HCT116 (cell line): ENCODE measurements at regions not wholly inside any gene's neighbourhood (a gene's known extent, or its start where the extent isn't known, plus 50 kb on each side); places are given as distances from the start of the nearest gene placed in this dataset.

Source experiments
- ATAC-seq: fragments of 200-7000 bp; cut with Tn5 transposase; 2 replicates; pipeline ENCODE4 v1.9.1; 2020; ENCODE audit warnings: mild to moderate bottlenecking, moderate library complexity
- BruUV-seq: library from RNA; stranded (reverse); fragments of 400-500 nt; replicated peaks from 2 replicates; lab custom pipeline; 2021; lab: Mats Ljungman, UMichigan
- CTCF ChIA-PET: fragments of 300-600 bp; sonication (Branson Sonifier 250); formaldehyde crosslinking; loops from one replicate; lab custom pipeline; 2021; ENCODE audit warnings: antibody characterized with exemption; lab: Charles Lee
- POLR2A ChIA-PET: fragments of 300-600, 350-600 bp; sonication (Branson Sonifier 250); formaldehyde crosslinking; loops from one replicate; lab custom pipeline; 2021; ENCODE audit warnings: antibody characterized with exemption; lab: Charles Lee
- RAD21 ChIA-PET, 2 experiments: fragments of 300-600 bp; sonication (Branson Sonifier 250); formaldehyde crosslinking; loops; one replicate each; lab custom pipeline; 2023; ENCODE audit warnings: low total read pairs in 2 of 2; ENCODE audit not compliant: uncharacterized antibody in 2 of 2, unreplicated experiment in 2 of 2, low non-redundant PET in 1 of 2; lab: Charles Lee
- DNase-seq: peaks from one replicate; pipeline ENCODE4 v3.0.0-alpha.2; 2010; ENCODE audit warnings: low read depth, low spot score
- H2AFZ ChIP-seq: fragments of 200-600 bp; shearing (Covaris generic), sonication (generic); 2 replicates; pipeline ENCODE4 v1.6.1; 2017; ENCODE audit warnings: low read depth, mixed run types, mixed read lengths, antibody characterized with exemption, low read length; ENCODE audit not compliant: poor library complexity, severe bottlenecking
- H3K27ac ChIP-seq: 2 replicates; pipeline ENCODE4 v1.5.1; 2012; ENCODE audit warnings: low read depth, low read length
- H3K27me3 ChIP-seq: fragments of 200-600 bp; sonication (generic); 2 replicates; pipeline ENCODE4 v1.6.1; 2016; ENCODE audit warnings: mixed run types, low read length, mixed read lengths; ENCODE audit not compliant: insufficient read depth
- H3K36me3 ChIP-seq, 2 experiments: fragments of 200-500 bp in 1 of 2; fragments of 200-600 bp in 1 of 2; sonication (Bioruptor generic) in 1 of 2; sonication (generic) in 1 of 2; 2 replicates each; pipeline versions ENCODE4 v1.5.1 to v1.6.1; 2014 to 2016; ENCODE audit warnings: low read length in 2 of 2, inconsistent platforms in 1 of 2, mixed read lengths in 1 of 2, mixed run types in 1 of 2; ENCODE audit not compliant: insufficient read depth in 2 of 2, control insufficient read depth in 1 of 2
- H3K4me1 ChIP-seq, 2 experiments: fragments of 200-600 bp in 1 of 2; sonication (generic) in 1 of 2; 2 replicates each; pipeline versions ENCODE4 v1.5.1 to v1.6.1; 2012 to 2017; ENCODE audit warnings: low read length in 2 of 2, inconsistent platforms in 1 of 2, mild to moderate bottlenecking in 1 of 2, mixed read lengths in 1 of 2, mixed run types in 1 of 2, moderate library complexity in 1 of 2; ENCODE audit not compliant: insufficient read depth in 2 of 2, control insufficient read depth in 1 of 2
- H3K4me2 ChIP-seq: fragments of 200-600 bp; sonication (generic); 2 replicates; pipeline ENCODE4 v1.6.1; 2017; ENCODE audit warnings: mixed run types, low read length, mixed read lengths
- H3K4me3 ChIP-seq, 2 experiments: fragments of 200-600 bp in 1 of 2; sonication (generic) in 1 of 2; replicated peaks in 1 of 2; 2 replicates each; pipeline ENCODE4 v1.5.1; 2011 to 2016; ENCODE audit warnings: low read length in 2 of 2, control low read depth in 1 of 2, low read depth in 1 of 2, mild to moderate bottlenecking in 1 of 2, mixed read lengths in 1 of 2, mixed run types in 1 of 2
- H3K79me2 ChIP-seq: fragments of 200-600 bp; sonication (generic); 2 replicates; pipeline ENCODE4 v1.6.1; 2017; ENCODE audit warnings: mild to moderate bottlenecking, mixed run types, low read length, moderate library complexity, mixed read lengths; ENCODE audit not compliant: insufficient read depth
- H3K9ac ChIP-seq: fragments of 200-600 bp; sonication (generic); 2 replicates; pipeline ENCODE4 v1.6.1; 2016; ENCODE audit warnings: low read length, mixed read lengths
- H3K9me2 ChIP-seq: fragments of 200-600 bp; sonication (generic), shearing (Covaris generic); 2 replicates; pipeline ENCODE4 v1.6.1; 2017; ENCODE audit warnings: mixed run types, mild to moderate bottlenecking, moderate library complexity; ENCODE audit not compliant: insufficient read depth
- H3K9me3 ChIP-seq, 2 experiments: fragments of 200-500 bp in 1 of 2; fragments of 200-600 bp in 1 of 2; sonication (Bioruptor generic) in 1 of 2; sonication (generic) in 1 of 2; 2 replicates each; pipeline ENCODE4 v1.6.1; 2014 to 2017; ENCODE audit warnings: low read length in 2 of 2, mixed read lengths in 2 of 2, inconsistent platforms in 1 of 2, low read depth in 1 of 2, mild to moderate bottlenecking in 1 of 2, mixed run types in 1 of 2, moderate library complexity in 1 of 2; ENCODE audit not compliant: control insufficient read depth in 1 of 2, insufficient read depth in 1 of 2
- H4K20me1 ChIP-seq: fragments of 200-600 bp; sonication (generic), shearing (Covaris generic); 2 replicates; pipeline ENCODE4 v1.6.1; 2017; ENCODE audit warnings: mixed run types, mild to moderate bottlenecking, moderate library complexity; ENCODE audit not compliant: insufficient read depth
- CBX3 ChIP-seq: IDR thresholded peaks from 2 replicates; pipeline ENCODE4 v1.6.1; 2012; ENCODE audit warnings: low read depth
- EGR1 ChIP-seq: IDR thresholded peaks from 2 replicates; pipeline ENCODE4 v1.6.1; 2012; ENCODE audit warnings: low read depth
- ELF1 ChIP-seq: IDR thresholded peaks from 2 replicates; pipeline ENCODE4 v1.6.1; 2012; ENCODE audit warnings: low read depth, borderline replicate concordance
- EZH2 ChIP-seq: fragments of 200-600 bp; sonication (generic); IDR thresholded peaks from 2 replicates; pipeline ENCODE4 v1.6.1; 2017; ENCODE audit warnings: antibody characterized with exemption, mixed run types
- EZH2phosphoT487 ChIP-seq: fragments of 200-600 bp; IDR thresholded peaks from 2 replicates; pipeline ENCODE4 v1.6.1; 2018; ENCODE audit warnings: antibody characterized with exemption, borderline replicate concordance
- FOSL1 ChIP-seq: IDR thresholded peaks from 2 replicates; pipeline ENCODE4 v1.6.1; 2012; ENCODE audit warnings: low read depth
- JUND ChIP-seq: IDR thresholded peaks from 2 replicates; pipeline ENCODE4 v1.6.1; 2012
- POLR2A ChIP-seq: IDR thresholded peaks from 2 replicates; pipeline ENCODE4 v1.7.0; 2011; ENCODE audit warnings: borderline replicate concordance; ENCODE audit not compliant: insufficient read depth, insufficient read length; ENCODE audit errors: extremely low read depth
- POLR2AphosphoS5 ChIP-seq: IDR thresholded peaks from 2 replicates; pipeline ENCODE4 v1.6.1; 2011; ENCODE audit warnings: mild to moderate bottlenecking, low read depth, low read length, moderate library complexity
- RAD21 ChIP-seq: IDR thresholded peaks from 2 replicates; pipeline ENCODE4 v1.6.1; 2012; ENCODE audit warnings: low read depth, mild to moderate bottlenecking
- SIN3A ChIP-seq: IDR thresholded peaks from 2 replicates; pipeline ENCODE4 v1.6.1; 2012; ENCODE audit warnings: low read depth
- SRF ChIP-seq: IDR thresholded peaks from 2 replicates; pipeline ENCODE4 v1.6.1; 2012; ENCODE audit warnings: low read depth
- YY1 ChIP-seq: IDR thresholded peaks from 2 replicates; pipeline ENCODE4 v1.6.1; 2011; ENCODE audit warnings: low read length, low read depth, moderate library complexity, mild to moderate bottlenecking; ENCODE audit not compliant: insufficient replicate concordance; ENCODE audit errors: extremely low read depth
- ZFX ChIP-seq: fragments of 450-650 bp; IDR thresholded peaks from 2 replicates; pipeline ENCODE4 v1.6.1; 2017
- ZNF274 ChIP-seq: fragments of 200-500 bp; sonication (Bioruptor generic); IDR thresholded peaks from 2 replicates; pipeline ENCODE4 v1.6.1; 2014; ENCODE audit warnings: mild to moderate bottlenecking, low read depth, low read length, inconsistent platforms
- intact Hi-C: fragments of 100-400 bp; cut with micrococcal nuclease; formaldehyde crosslinking; loops from 2 replicates; pipeline ENCODE4 v1.10.0; 2022
- TF ChIP-seq, protein P1 (sequence below): IDR thresholded peaks from 2 replicates; pipeline ENCODE4 v1.6.1; 2012
- TF ChIP-seq, protein P2 (sequence below): IDR thresholded peaks from 2 replicates; pipeline ENCODE4 v1.6.1; 2012
- TF ChIP-seq, protein P3 (sequence below), 3 experiments: fragments of 200-600 bp in 1 of 3; sonication (generic) in 1 of 3; IDR thresholded peaks in 2 of 3; conservative IDR thresholded peaks in 1 of 3; 2 replicates each; pipeline ENCODE4 v1.5.1; 2012 to 2017; ENCODE audit warnings: low read depth in 2 of 3, low read length in 2 of 3, antibody characterized with exemption in 1 of 3, borderline replicate concordance in 1 of 3, control low read depth in 1 of 3, mild to moderate bottlenecking in 1 of 3, mixed read lengths in 1 of 3, mixed run types in 1 of 3, moderate library complexity in 1 of 3; ENCODE audit not compliant: insufficient read depth in 1 of 3
- TF ChIP-seq, protein P4 (sequence below): IDR thresholded peaks from 2 replicates; pipeline ENCODE4 v1.6.1; 2012; ENCODE audit warnings: low read depth

DNA sequence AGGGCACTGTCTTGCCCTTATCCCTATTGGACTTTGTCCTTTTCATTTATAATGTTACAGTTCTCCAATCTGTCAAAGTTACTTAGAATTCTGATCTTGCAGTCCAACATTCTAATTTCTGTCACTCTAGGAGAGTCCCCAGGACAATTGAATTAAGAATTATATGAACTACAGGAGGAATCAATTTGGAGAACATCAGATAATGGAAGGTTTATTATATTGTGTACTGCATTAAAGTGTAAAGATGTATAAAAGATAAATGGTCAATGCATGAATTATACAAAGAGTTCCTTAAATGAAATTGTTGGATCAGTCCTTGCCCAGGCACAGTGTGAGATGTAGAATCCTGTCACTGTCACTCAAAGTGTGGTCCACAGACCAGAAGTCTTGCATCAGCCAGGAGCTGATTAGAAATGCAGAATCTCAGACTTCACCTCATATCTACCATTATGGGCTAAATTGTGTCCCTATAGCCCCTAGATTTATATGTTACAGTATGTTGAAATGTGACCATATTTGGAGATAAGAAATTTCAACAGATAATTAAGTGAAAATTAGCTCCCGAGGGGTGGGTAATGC is 145.5 kb downstream of the BTBD3 start:
- no peak overlapping the region for H2AFZ ChIP-seq

More for the DNA sequence above, 145.5 kb downstream of the BTBD3 start:
- Histone ChIP-seq H3K4me3 (no peak overlapping the region), H3K36me3 (no peaks in the 10 kb centered on the region), H3K9ac (no peak overlapping the region), H3K4me1 (no peaks in the 10 kb centered on the region), H3K9me2 (no peaks in the 10 kb centered on the region), H3K79me2 (no peaks in the 10 kb centered on the region), H3K27me3 (no peaks in the 10 kb centered on the region), H3K4me2 (no peak overlapping the region), H3K9me3 (peaks cover 0 to 6% of the 10 kb centered on the region in 2 experiments; a peak in 2 of 4 replicates), H3K27ac (no peak overlapping the region), H4K20me1 (no peaks in the 10 kb centered on the region)
- no TSS peak for BruUV-seq
- no peak for DNase-seq
- POLR2A ChIA-PET = no interaction called here
- ATAC-seq = no peak
- TF ChIP-seq ELF1 (no peak), EZH2 (no peak), ZNF274 (no peak), CBX3 (no peak), POLR2A (no peak), ZFX (no peak), JUND (no peak), POLR2AphosphoS5 (no peak), YY1 (no peak), RAD21 (no peak), EZH2phosphoT487 (no peak), SIN3A (no peak), FOSL1 (no peak), SRF (no peak), EGR1 (no peak)
- TF ChIP-seq, protein P1, sequence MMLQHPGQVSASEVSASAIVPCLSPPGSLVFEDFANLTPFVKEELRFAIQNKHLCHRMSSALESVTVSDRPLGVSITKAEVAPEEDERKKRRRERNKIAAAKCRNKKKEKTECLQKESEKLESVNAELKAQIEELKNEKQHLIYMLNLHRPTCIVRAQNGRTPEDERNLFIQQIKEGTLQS = no peak
- TF ChIP-seq, protein P2, sequence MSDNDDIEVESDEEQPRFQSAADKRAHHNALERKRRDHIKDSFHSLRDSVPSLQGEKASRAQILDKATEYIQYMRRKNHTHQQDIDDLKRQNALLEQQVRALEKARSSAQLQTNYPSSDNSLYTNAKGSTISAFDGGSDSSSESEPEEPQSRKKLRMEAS = no peak
- TF ChIP-seq, protein P3, sequence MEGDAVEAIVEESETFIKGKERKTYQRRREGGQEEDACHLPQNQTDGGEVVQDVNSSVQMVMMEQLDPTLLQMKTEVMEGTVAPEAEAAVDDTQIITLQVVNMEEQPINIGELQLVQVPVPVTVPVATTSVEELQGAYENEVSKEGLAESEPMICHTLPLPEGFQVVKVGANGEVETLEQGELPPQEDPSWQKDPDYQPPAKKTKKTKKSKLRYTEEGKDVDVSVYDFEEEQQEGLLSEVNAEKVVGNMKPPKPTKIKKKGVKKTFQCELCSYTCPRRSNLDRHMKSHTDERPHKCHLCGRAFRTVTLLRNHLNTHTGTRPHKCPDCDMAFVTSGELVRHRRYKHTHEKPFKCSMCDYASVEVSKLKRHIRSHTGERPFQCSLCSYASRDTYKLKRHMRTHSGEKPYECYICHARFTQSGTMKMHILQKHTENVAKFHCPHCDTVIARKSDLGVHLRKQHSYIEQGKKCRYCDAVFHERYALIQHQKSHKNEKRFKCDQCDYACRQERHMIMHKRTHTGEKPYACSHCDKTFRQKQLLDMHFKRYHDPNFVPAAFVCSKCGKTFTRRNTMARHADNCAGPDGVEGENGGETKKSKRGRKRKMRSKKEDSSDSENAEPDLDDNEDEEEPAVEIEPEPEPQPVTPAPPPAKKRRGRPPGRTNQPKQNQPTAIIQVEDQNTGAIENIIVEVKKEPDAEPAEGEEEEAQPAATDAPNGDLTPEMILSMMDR (IDR thresholded peaks at IDR 0.05 in 2 of 3, conservative IDR thresholded peaks at IDR 0.05 in 1 of 3; ENCODE audit: borderline replicate concordance in 1 of 3, insufficient read depth in 1 of 3, low read depth in 2 of 3, low read length in 2 of 3) = no peak
- TF ChIP-seq, protein P4, sequence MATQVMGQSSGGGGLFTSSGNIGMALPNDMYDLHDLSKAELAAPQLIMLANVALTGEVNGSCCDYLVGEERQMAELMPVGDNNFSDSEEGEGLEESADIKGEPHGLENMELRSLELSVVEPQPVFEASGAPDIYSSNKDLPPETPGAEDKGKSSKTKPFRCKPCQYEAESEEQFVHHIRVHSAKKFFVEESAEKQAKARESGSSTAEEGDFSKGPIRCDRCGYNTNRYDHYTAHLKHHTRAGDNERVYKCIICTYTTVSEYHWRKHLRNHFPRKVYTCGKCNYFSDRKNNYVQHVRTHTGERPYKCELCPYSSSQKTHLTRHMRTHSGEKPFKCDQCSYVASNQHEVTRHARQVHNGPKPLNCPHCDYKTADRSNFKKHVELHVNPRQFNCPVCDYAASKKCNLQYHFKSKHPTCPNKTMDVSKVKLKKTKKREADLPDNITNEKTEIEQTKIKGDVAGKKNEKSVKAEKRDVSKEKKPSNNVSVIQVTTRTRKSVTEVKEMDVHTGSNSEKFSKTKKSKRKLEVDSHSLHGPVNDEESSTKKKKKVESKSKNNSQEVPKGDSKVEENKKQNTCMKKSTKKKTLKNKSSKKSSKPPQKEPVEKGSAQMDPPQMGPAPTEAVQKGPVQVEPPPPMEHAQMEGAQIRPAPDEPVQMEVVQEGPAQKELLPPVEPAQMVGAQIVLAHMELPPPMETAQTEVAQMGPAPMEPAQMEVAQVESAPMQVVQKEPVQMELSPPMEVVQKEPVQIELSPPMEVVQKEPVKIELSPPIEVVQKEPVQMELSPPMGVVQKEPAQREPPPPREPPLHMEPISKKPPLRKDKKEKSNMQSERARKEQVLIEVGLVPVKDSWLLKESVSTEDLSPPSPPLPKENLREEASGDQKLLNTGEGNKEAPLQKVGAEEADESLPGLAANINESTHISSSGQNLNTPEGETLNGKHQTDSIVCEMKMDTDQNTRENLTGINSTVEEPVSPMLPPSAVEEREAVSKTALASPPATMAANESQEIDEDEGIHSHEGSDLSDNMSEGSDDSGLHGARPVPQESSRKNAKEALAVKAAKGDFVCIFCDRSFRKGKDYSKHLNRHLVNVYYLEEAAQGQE = no peak
- RAD21 ChIA-PET = no interaction called here
- intact Hi-C loops = no loop called here
- CTCF ChIA-PET = no interaction called here
